Memory B cell (primary cell): ENCODE measurements at regions not wholly inside any gene's neighbourhood (a gene's known extent, or its start where the extent isn't known, plus 50 kb on each side); places are given as distances from the start of the nearest gene placed in this dataset.
"Not testable (repeated sequence)": the region's sequence is repeated elsewhere in the genome, so short reads cannot be mapped to it uniquely, and the experiment has no call there.

Source experiments
- ATAC-seq: fragments of 150-1000 bp; cut with Tn5 transposase; 2 replicates; pipeline ENCODE4 v1.10.0; 2021; ENCODE audit warnings: low read depth, mild to moderate bottlenecking, moderate library complexity
- DNase-seq, 2 donors: peaks; one replicate each; pipeline ENCODE4 v3.0.0; 2022; ENCODE audit warnings: low spot score in 2 of 2
- H3K27ac Mint-ChIP-seq: one replicate; pipeline ENCODE4 v1.8.0; 2022; ENCODE audit warnings: mild to moderate bottlenecking, moderate library complexity, mixed read lengths
- H3K27me3 Mint-ChIP-seq: one replicate; pipeline ENCODE4 v1.8.0; 2022; ENCODE audit warnings: mixed read lengths
- H3K36me3 Mint-ChIP-seq: one replicate; pipeline ENCODE4 v1.8.0; 2022; ENCODE audit warnings: mild to moderate bottlenecking, mixed read lengths
- H3K4me1 Mint-ChIP-seq: one replicate; pipeline ENCODE4 v1.8.0; 2022; ENCODE audit warnings: mixed read lengths
- H3K4me3 Mint-ChIP-seq: one replicate; pipeline ENCODE4 v1.8.0; 2022; ENCODE audit warnings: mild to moderate bottlenecking, moderate library complexity, mixed read lengths
- H3K9me3 Mint-ChIP-seq: one replicate; pipeline ENCODE4 v1.8.0; 2022; ENCODE audit warnings: mixed read lengths

DNA sequence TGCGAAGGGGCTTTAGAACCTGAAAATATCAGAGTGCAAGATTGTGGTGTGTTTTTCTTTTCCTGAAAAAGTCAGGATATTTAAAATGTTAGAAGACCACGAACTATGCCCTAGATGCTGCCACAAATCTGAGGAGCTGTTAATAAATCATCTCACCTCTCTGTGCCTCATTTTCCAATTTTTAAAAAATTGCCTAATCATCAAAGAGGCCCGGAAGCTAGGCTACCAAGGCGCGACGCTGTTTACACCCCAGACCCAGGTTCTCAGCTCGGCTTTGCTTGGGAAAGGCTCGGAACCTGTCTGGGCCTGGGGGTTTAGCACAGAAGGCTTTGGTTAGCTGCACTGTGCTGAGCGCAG lies 409.6 kb downstream of the BCOR start:
- Mint-ChIP-seq H3K4me1 (no peaks in the 10 kb centered on the region), H3K36me3 (no peaks in the 10 kb centered on the region), H3K9me3 (no peaks in the 10 kb centered on the region), H3K27me3 (peaks cover 13% of the 10 kb centered on the region), H3K4me3 (no peak overlapping the region), H3K27ac (no peak overlapping the region)
- ATAC-seq, result no peak
- no peak for DNase-seq

DNA sequence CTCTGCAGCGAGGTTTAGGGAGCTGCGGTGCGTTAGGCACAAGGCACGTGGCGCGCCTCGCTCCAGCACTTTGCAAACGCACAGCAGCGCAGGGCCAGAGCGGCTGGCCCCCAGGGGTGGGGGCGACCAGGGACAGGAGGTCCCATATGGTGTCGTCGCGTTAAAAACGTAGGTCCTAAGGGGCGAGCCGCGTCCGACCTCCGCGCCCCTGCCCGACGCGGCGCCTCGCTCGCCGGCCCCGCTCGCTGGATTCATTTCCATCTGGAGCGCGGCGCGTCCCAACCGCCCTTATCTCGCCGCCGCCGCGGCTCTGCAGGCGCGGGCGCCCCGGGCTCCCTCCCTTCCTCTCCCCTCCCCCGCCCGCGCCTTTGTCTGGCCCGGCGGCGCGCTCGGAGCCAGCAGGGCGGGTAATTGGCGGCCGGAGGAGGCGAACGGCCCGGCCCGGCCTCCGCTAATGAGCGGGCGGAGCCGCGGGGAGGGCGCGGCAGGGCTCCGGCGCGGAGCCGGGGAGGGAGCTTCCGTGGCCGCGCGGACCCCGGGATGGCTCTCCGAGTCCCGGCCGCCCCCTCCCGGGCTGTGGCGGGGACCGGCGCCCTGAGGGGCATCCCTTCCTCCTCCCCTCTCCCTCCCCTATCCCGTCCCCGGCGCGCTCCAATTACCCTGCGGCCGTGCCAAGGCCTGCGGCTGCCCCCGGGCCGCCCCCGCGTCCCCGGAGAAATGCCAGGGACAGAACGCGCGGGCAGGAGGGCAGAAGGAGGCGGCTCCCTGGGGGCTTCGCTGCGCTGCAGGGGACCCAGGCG lies 409.0 kb downstream of the BCOR start:
- Mint-ChIP-seq H3K9me3 (no peaks in the 10 kb centered on the region), H3K4me3 (no peak overlapping the region), H3K27me3 (peaks cover 13% of the 10 kb centered on the region), H3K36me3 (no peaks in the 10 kb centered on the region), H3K27ac (no peak overlapping the region), H3K4me1 (no peaks in the 10 kb centered on the region)
- ATAC-seq (no peak), DNase-seq (no peak)

DNA sequence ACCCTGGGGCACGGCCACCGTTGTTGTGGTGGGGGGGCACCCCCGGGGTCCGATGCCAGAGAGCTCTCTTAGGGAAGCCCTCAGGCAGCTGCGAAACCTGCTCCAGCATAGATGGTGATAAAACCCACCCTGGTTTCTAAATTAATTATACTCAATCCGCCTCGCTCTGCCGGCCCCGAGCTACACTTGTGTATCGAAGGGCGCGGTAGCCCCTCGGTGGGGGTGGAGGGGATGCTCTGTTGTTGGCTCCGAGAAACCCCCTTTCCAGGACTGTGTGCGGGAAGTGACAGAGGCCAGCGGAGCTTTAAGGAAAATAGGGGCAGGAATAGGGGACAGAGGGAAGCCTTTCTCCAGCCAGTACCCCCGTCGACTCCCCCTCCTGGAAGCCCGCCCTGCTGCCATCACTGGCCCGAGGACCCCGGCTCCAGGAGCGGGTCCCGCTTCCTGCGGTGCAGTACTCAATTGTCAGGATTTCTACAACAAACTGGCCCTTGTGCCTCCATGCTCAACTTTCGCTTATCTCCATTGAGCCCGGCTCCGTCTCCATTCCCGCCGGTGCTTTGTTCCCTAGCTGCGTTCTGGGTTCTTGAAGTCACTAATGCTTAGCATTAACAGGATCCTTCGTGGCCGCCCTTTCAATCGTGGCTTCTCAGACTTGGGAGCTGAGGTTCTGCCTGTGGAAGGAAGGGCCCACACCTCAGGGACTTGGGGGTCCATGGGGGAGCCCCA lies 408.2 kb downstream of the BCOR start:
- peaks cover 13% of the 10 kb centered on the region for H3K27me3 Mint-ChIP-seq
- no peak overlapping the region for H3K4me3 Mint-ChIP-seq
- ATAC-seq, result no peak

DNA sequence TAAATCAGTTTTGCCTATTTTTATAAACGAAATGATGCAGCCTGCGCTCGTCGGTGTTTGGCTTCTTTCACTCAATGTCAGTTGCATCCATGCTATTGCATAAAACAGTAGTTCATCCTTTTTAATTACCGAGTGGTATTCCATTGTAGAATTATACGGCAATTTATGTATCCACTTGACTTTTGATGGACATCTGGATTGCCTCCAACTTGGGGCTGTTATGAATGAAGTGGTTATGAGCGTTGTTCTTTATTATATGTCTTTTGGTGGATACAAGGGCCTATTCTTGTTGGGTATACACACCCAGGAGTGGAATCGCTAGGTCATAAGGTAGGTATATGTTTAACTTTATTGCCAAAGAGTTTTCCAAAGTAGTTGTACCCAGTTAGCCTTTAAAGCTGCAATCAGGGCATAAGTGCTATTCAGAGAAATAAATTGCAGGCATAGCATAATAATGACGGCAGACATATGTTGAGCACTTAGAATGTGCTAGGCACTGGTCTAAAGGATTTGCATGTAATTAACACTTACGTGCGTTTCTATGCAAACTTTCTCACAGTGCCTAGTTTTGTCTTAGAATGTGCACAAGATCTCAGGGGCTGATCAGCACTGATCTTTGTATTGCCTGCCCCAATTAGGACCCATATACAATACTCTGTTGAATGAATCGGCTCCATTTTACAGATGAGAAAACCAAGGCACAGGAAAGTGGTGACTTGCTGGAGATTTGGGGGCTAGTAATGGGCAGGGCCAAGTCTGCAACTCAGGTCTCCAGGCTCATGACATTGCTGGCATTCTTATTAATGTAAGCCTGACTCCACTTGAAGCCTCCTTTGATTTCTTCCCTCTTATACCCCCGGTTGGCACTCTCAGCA lies 407.0 kb downstream of the BCOR start:
- H3K9me3 Mint-ChIP-seq, result peaks cover 2% of the 10 kb centered on the region
- ATAC-seq (no peak), DNase-seq (no peak)
- no peaks in the 10 kb centered on the region for H3K4me1 Mint-ChIP-seq
- H3K27ac Mint-ChIP-seq, result no peak overlapping the region
- H3K4me3 Mint-ChIP-seq, result no peak overlapping the region
- H3K36me3 Mint-ChIP-seq, result no peaks in the 10 kb centered on the region
- peaks cover 16% of the 10 kb centered on the region for H3K27me3 Mint-ChIP-seq

More for the DNA sequence above, 408.2 kb downstream of the BCOR start:
- Mint-ChIP-seq H3K4me1 (no peaks in the 10 kb centered on the region), H3K9me3 (no peaks in the 10 kb centered on the region), H3K27ac (no peak overlapping the region), H3K36me3 (no peaks in the 10 kb centered on the region)
- DNase-seq, result no peak

DNA sequence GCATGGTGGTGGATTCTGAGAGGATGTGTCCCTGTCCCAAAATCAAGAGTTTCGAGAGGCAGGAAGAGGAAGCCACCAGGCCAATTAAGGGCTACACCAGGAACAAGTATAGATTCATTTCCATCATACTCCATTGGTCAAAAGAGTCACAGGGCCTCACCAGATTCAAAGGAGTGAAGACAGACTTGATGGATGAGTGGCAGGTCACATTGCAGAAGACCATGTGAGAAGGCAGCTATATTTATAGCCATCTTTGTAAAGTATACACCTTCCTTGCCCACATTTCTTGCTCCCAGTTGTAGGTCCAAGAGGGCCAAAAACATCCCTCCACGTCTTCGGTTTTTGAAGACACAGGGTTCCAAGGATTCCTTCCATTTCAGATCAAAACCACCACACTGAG lies 406.0 kb downstream of the BCOR start:
- Mint-ChIP-seq H3K27me3 (peaks cover 14% of the 10 kb centered on the region), H3K9me3 (peaks cover 2% of the 10 kb centered on the region), H3K27ac (no peak overlapping the region), H3K4me1 (no peaks in the 10 kb centered on the region), H3K4me3 (no peak overlapping the region), H3K36me3 (no peaks in the 10 kb centered on the region)
- no peak for ATAC-seq
- no peak for DNase-seq

DNA sequence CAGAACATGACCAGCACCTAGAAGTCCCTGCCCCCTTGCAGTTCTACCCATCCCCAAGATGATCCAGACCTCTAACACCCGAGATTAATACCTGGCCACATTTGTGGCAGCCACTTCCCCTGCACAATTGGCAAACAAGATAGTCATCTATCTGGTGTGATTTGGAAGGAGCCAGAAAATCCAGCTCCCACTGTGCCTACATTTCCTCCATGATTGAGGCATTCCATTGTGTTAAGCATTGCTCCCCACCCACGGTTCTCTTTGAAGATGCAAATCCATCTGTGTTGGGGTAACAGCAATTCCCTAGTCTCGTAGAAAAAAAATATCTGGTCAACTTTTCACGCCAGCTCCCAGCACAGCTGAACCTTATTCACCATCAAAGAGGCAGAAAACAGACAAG lies 405.0 kb downstream of the BCOR start:
- peaks cover 2% of the 10 kb centered on the region for H3K9me3 Mint-ChIP-seq
- H3K36me3 Mint-ChIP-seq, result no peaks in the 10 kb centered on the region
- H3K27me3 Mint-ChIP-seq, result peaks cover 13% of the 10 kb centered on the region
- DNase-seq (no peak), ATAC-seq (no peak)
- no peak overlapping the region for H3K4me3 Mint-ChIP-seq
- no peaks in the 10 kb centered on the region for H3K4me1 Mint-ChIP-seq
- no peak overlapping the region for H3K27ac Mint-ChIP-seq

DNA sequence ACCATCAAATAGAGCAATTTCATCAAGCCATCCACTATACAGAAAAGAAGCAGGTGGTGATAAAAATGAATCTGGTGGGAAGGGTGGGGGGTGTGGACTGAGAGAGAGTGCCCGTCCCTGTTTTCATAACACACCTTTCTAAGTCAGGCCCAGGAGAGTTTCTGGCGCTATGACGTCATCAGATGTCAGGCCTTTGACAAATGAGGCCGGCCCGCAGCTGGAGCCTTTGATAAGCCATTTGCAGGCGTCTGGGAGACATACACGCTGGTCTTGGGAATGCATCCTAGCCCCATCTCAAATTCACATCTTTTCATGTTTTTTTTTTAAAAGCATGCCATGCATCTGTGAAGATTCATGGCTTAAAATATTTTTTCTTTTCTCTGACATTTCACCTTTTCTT lies 404.5 kb downstream of the BCOR start:
- H3K9me3 Mint-ChIP-seq, result peaks cover 2% of the 10 kb centered on the region
- no peak overlapping the region for H3K27ac Mint-ChIP-seq
- no peak overlapping the region for H3K4me3 Mint-ChIP-seq
- H3K36me3 Mint-ChIP-seq, result no peaks in the 10 kb centered on the region
- H3K27me3 Mint-ChIP-seq, result peaks cover 13% of the 10 kb centered on the region
- DNase-seq, result no peak
- ATAC-seq, result no peak
- no peaks in the 10 kb centered on the region for H3K4me1 Mint-ChIP-seq

DNA sequence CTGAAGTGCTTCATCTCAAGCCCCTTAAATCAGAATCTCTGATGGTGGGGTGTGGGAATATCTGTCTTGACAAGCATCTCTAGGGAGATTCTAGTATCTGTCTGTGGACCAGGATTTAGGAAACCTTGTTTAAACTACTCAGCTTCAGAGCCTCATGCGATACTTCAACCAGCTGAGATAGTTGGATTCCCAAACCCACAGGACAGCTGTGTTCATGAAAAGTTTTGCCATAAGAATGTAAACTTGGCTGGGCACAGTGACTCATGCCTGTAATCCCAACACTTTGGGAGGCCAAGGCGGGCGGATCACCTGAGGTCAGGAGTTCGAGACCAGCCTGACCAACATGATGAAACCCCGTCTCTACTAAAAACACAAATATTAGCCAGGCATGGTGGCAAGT lies 395.1 kb downstream of the BCOR start:
- not testable (repeated sequence) for H3K9me3 Mint-ChIP-seq, H3K36me3 Mint-ChIP-seq, H3K27ac Mint-ChIP-seq, DNase-seq, ATAC-seq, H3K4me1 Mint-ChIP-seq, H3K27me3 Mint-ChIP-seq, H3K4me3 Mint-ChIP-seq

DNA sequence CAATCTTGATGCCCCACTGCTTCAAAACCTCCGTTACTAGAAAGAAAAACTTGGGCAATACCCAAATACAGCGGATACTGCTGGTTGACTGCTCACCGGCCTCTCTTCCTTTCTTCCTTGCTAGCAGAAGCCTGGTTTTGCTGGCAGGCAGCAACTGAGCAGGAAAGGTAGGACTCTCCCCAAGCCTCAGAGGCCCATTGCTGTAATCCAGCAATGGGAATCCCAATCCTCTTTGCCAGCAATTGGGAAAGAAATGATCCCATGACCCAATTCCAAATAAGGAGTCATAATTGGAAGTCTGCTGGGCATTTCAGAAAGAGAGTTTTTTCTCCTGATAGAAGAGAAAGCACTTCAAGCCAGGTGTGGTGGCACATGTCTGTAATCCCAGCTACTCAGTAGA lies 394.5 kb downstream of the BCOR start:
- no peaks in the 10 kb centered on the region for H3K9me3 Mint-ChIP-seq
- no peak for DNase-seq
- no peaks in the 10 kb centered on the region for H3K4me1 Mint-ChIP-seq
- no peak overlapping the region for H3K4me3 Mint-ChIP-seq
- no peak overlapping the region for H3K27ac Mint-ChIP-seq
- peaks cover 1% of the 10 kb centered on the region for H3K27me3 Mint-ChIP-seq
- H3K36me3 Mint-ChIP-seq, result no peaks in the 10 kb centered on the region
- ATAC-seq, result no peak

DNA sequence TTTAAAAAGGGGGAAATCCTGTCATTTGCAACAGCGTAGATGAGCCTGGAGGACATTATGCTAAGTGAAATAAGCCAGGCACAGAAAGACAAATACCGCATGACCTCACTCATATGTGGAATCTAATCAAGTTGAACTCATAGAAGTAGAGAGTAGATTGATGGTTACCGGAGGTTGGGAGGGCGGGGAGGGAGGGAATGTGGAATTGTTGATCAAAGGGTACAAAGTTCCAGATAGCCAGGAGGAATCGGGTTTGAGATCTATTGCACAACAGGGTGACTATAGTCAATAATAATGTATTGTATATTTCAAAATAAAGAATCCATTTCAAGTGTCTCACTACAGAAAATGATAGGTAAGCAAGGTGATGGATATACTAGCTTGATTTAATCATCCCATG lies 393.2 kb downstream of the BCOR start:
- H3K27me3 Mint-ChIP-seq, result peaks cover 4% of the 10 kb centered on the region
- ATAC-seq, result no peak
- no peak overlapping the region for H3K4me3 Mint-ChIP-seq
- no peak for DNase-seq
- H3K27ac Mint-ChIP-seq, result no peak overlapping the region
- H3K36me3 Mint-ChIP-seq, result peaks cover 1% of the 10 kb centered on the region
- H3K4me1 Mint-ChIP-seq, result no peaks in the 10 kb centered on the region
- no peaks in the 10 kb centered on the region for H3K9me3 Mint-ChIP-seq

DNA sequence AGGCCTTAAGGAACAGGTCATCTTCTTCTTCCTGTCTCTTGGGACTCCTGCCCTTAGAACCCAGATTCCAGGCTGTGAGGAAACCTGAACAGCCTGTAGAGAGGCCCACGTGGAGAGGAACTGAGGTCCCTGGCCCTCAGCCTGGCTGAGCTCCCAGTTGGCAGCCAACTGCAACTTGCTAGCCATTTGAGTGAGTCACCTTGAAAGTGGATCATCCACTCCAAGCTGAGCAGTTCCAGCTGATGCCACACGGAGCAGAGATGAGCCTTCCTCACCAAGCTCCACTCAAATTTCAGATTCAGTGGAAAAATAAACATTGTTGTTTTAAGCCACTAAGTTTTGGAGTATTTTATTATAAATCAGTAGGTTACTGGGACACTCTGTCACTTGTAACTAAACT lies 392.5 kb downstream of the BCOR start:
- Mint-ChIP-seq H3K4me3 (no peak overlapping the region), H3K36me3 (peaks cover 1% of the 10 kb centered on the region), H3K9me3 (no peaks in the 10 kb centered on the region), H3K27me3 (peaks cover 4% of the 10 kb centered on the region), H3K27ac (no peak overlapping the region), H3K4me1 (no peaks in the 10 kb centered on the region)
- DNase-seq (no peak), ATAC-seq (no peak)

DNA sequence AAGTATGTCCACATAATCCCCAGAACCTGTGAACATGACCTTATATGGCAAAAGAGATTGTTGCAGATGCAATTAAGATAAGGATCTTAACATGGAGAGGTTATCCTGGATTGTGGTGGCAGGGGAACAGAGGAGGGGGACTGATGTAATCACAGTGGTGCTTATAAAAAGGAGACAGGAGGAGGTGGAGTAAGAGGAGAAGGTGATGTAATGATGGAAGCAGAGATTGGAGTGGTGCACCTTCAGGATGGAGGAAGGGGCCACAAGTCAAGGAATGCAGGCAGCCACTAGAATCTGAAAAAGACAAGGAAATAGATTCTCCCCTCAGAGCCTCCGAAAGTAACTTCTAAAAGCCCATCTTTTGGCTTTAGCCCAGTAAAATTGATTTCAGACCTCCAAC lies 388.4 kb downstream of the BCOR start:
- no peaks in the 10 kb centered on the region for H3K4me1 Mint-ChIP-seq
- H3K36me3 Mint-ChIP-seq, result peaks cover 1% of the 10 kb centered on the region
- H3K4me3 Mint-ChIP-seq, result no peak overlapping the region
- no peak overlapping the region for H3K27ac Mint-ChIP-seq
- H3K9me3 Mint-ChIP-seq, result no peaks in the 10 kb centered on the region
- DNase-seq (no peak), ATAC-seq (no peak)
- peaks cover 5% of the 10 kb centered on the region for H3K27me3 Mint-ChIP-seq

DNA sequence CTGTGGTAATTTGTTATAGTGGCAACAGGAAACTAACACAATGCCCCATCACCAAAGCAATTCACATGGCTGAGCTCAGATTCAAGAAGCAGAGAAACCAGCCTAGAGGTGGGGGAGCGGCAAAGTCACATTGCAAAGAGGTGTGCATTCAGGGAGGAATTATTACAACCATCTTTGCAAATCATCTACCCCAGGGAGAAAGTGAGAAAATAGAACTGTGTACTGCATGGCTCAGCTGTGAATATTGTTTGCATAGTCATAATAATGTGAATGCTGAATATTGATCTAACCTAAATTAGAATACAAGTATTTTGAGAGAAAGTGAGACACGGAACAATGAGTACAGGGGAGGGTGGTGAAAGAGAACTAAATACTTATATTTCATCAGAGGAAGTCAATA lies 387.9 kb downstream of the BCOR start:
- no peaks in the 10 kb centered on the region for H3K9me3 Mint-ChIP-seq
- DNase-seq (no peak), ATAC-seq (no peak)
- H3K4me1 Mint-ChIP-seq, result no peaks in the 10 kb centered on the region
- peaks cover 1% of the 10 kb centered on the region for H3K36me3 Mint-ChIP-seq
- no peak overlapping the region for H3K27ac Mint-ChIP-seq
- H3K27me3 Mint-ChIP-seq, result peaks cover 5% of the 10 kb centered on the region
- no peak overlapping the region for H3K4me3 Mint-ChIP-seq

DNA sequence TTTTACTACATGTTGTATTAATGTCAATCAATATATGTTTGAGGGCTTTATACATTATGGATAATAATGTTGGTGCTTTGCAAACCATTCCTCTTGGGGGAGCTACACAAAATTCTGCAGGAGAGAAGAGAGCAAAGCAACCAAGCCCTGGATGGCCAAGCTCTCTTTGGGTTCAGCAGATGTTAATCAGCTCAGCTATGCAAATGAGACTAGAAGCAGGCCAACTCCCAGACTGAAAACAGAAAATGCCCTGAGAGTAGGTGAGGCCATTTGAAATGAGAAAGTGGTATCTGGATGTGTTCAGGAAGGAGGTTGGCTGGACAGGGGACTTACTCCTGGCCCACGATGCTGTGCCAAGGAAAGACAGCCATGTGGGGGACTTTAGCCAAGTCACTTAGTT lies 387.0 kb downstream of the BCOR start:
- no peaks in the 10 kb centered on the region for H3K4me1 Mint-ChIP-seq
- H3K9me3 Mint-ChIP-seq, result no peaks in the 10 kb centered on the region
- H3K27me3 Mint-ChIP-seq, result peaks cover 5% of the 10 kb centered on the region
- no peak overlapping the region for H3K4me3 Mint-ChIP-seq
- ATAC-seq (no peak), DNase-seq (no peak)
- H3K36me3 Mint-ChIP-seq, result peaks cover 1% of the 10 kb centered on the region
- H3K27ac Mint-ChIP-seq, result no peak overlapping the region
